CD4-positive, alpha-beta T cell (primary cell): ENCODE measurements at regions not wholly inside any gene's neighbourhood (a gene's known extent, or its start where the extent isn't known, plus 50 kb on each side); places are given as distances from the start of the nearest gene placed in this dataset.

ENCODE experiments used
- ATAC-seq: fragments of 200-7000 bp; cut with Tn5 transposase; one replicate; pipeline ENCODE4 v1.10.0; 2022; ENCODE audit warnings: mild to moderate bottlenecking; ENCODE audit not compliant: poor library complexity
- CTCF ChIA-PET: fragments of 350-600 bp; sonication (Branson Sonifier 250); formaldehyde crosslinking; loops from one replicate; lab custom pipeline; 2021; ENCODE audit warnings: antibody characterized with exemption, inconsistent platforms; lab: Charles Lee
- POLR2A ChIA-PET: fragments of 350-600 bp; sonication (Branson Sonifier 250); formaldehyde crosslinking; loops from one replicate; lab custom pipeline; 2021; ENCODE audit warnings: antibody characterized with exemption, inconsistent platforms; lab: Charles Lee
- DNase-seq, 14 experiments: peaks; one replicate each; pipeline ENCODE4 v3.0.0-alpha.2; 2013 to 2020; ENCODE audit warnings: mixed read lengths in 2 of 14
- H3K27ac ChIP-seq, 2 donors: one replicate each; pipeline versions ENCODE4 v1.5.1 to v1.7.0; 2013; ENCODE audit warnings: low read length in 2 of 2, low read depth in 1 of 2, mild to moderate bottlenecking in 1 of 2
- H3K27me3 ChIP-seq, 2 experiments: 1 replicate in 1 of 2; 2 replicates in 1 of 2; pipeline versions ENCODE4 v1.6.1 to v1.7.0; 2013; ENCODE audit warnings: low read length in 2 of 2, control low read depth in 1 of 2, mild to moderate bottlenecking in 1 of 2, moderate library complexity in 1 of 2; ENCODE audit not compliant: insufficient read depth in 2 of 2, control insufficient read depth in 1 of 2
- H3K36me3 ChIP-seq: one replicate; pipeline ENCODE4 v1.6.1; 2013; ENCODE audit warnings: low read length, control low read depth; ENCODE audit not compliant: insufficient read depth
- H3K4me1 ChIP-seq: one replicate; pipeline ENCODE4 v1.6.1; 2013; ENCODE audit warnings: low read length, control low read depth; ENCODE audit not compliant: insufficient read depth
- H3K4me3 ChIP-seq: one replicate; pipeline ENCODE4 v1.5.1; 2013; ENCODE audit warnings: mild to moderate bottlenecking, low read length, moderate library complexity
- H3K9me3 ChIP-seq, 2 experiments: 1 replicate in 1 of 2; 2 replicates in 1 of 2; pipeline versions ENCODE4 v1.6.1 to v1.7.0; 2013; ENCODE audit warnings: low read length in 2 of 2, mild to moderate bottlenecking in 2 of 2, control low read depth in 1 of 2, moderate library complexity in 1 of 2; ENCODE audit not compliant: control insufficient read depth in 1 of 2, insufficient read depth in 1 of 2
- H3K27ac Mint-ChIP-seq: one replicate; pipeline ENCODE4 v1.8.0; 2020; ENCODE audit warnings: mixed read lengths
- H3K27me3 Mint-ChIP-seq: one replicate; pipeline ENCODE4 v1.8.0; 2021; ENCODE audit warnings: mixed read lengths
- H3K36me3 Mint-ChIP-seq: one replicate; pipeline ENCODE4 v1.8.0; 2021; ENCODE audit warnings: low read depth, mixed read lengths
- H3K4me1 Mint-ChIP-seq: one replicate; pipeline ENCODE4 v1.8.0; 2021; ENCODE audit warnings: low read depth, mixed read lengths
- H3K4me3 Mint-ChIP-seq: one replicate; pipeline ENCODE4 v1.8.0; 2020; ENCODE audit warnings: mild to moderate bottlenecking, mixed read lengths
- H3K9me3 Mint-ChIP-seq: one replicate; pipeline ENCODE4 v1.8.0; 2020; ENCODE audit warnings: mixed read lengths
- intact Hi-C, 2 experiments: fragments of 100-400 bp; cut with DNase I in 1 of 2; cut with micrococcal nuclease in 1 of 2; formaldehyde crosslinking; loops; one replicate each; pipeline versions ENCODE4 v1.15.1 to v1.9.0; 2023 to 2025; cut with DNase I, micrococcal nuclease
- TF ChIP-seq, protein P1 (sequence below): fragments of 200-600 bp; IDR thresholded peaks from one replicate; pipeline ENCODE4 v1.8.0; 2022; ENCODE audit warnings: antibody characterized with exemption, mild to moderate bottlenecking

- ChIA-PET CTCF (no interaction called here), POLR2A (no interaction called here)
- Mint-ChIP-seq H3K27me3 (no peaks in the 10 kb centered on the region), H3K36me3 (no peaks in the 10 kb centered on the region), H3K4me1 (peaks cover 31% of the 10 kb centered on the region), H3K4me3 (no peak overlapping the region), H3K27ac (no peak overlapping the region), H3K9me3 (no peaks in the 10 kb centered on the region)
- TF ChIP-seq, protein P1, sequence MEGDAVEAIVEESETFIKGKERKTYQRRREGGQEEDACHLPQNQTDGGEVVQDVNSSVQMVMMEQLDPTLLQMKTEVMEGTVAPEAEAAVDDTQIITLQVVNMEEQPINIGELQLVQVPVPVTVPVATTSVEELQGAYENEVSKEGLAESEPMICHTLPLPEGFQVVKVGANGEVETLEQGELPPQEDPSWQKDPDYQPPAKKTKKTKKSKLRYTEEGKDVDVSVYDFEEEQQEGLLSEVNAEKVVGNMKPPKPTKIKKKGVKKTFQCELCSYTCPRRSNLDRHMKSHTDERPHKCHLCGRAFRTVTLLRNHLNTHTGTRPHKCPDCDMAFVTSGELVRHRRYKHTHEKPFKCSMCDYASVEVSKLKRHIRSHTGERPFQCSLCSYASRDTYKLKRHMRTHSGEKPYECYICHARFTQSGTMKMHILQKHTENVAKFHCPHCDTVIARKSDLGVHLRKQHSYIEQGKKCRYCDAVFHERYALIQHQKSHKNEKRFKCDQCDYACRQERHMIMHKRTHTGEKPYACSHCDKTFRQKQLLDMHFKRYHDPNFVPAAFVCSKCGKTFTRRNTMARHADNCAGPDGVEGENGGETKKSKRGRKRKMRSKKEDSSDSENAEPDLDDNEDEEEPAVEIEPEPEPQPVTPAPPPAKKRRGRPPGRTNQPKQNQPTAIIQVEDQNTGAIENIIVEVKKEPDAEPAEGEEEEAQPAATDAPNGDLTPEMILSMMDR: no peak
- no peak for DNase-seq
- Histone ChIP-seq H3K27me3 (no peaks in the 10 kb centered on the region), H3K4me1 (peaks cover 17% of the 10 kb centered on the region), H3K9me3 (no peaks in the 10 kb centered on the region), H3K27ac (no peak overlapping the region), H3K36me3 (no peaks in the 10 kb centered on the region), H3K4me3 (no peak overlapping the region)
- no peak for ATAC-seq
- intact Hi-C loops: no loop called here
These were observed 533.9 kb downstream of the VRK1 start for GRCh38 chr14:97331058-97331457.

DNA sequence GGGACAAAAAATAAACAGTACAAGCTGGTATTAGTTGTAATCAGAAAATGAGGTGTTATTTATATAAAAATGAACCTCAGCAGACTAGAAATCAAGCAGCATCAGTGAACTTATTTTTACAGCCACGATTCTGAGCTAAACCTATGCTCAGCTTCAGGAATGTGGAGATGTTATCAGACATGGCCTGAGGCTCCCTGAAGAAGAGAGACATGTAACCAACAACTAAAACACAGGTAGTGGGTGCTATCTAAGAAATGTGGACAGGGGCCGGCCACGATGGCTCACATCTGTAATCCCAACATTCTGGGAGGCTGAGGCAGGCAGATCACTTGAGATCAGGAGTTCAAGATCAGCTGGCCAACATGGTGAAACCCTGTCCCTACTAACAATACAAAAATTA lies 534.3 kb downstream of the VRK1 start:
- H3K4me1 Mint-ChIP-seq: peaks cover 36% of the 10 kb centered on the region
- H3K4me3 Mint-ChIP-seq: peak overlapping the region; percentile 17
- Histone ChIP-seq H3K27ac (no peak overlapping the region), H3K36me3 (no peaks in the 10 kb centered on the region), H3K9me3 (no peaks in the 10 kb centered on the region), H3K27me3 (no peaks in the 10 kb centered on the region), H3K4me3 (no peak overlapping the region), H3K4me1 (peaks cover 21% of the 10 kb centered on the region)
- no peaks in the 10 kb centered on the region for H3K36me3 Mint-ChIP-seq
- no peak for DNase-seq
- no peaks in the 10 kb centered on the region for H3K9me3 Mint-ChIP-seq
- ChIA-PET POLR2A (interaction anchor here (0.8 kb wide), 1 partner anchor 446 kb away, joined by 3 read pairs; no protein-coding TSS in a partner anchor), CTCF (no interaction called here)
- no peaks in the 10 kb centered on the region for H3K27me3 Mint-ChIP-seq
- intact Hi-C loops: no loop called here
- ATAC-seq: no peak
- H3K27ac Mint-ChIP-seq: no peak overlapping the region
- TF ChIP-seq, protein P1: no peak

DNA sequence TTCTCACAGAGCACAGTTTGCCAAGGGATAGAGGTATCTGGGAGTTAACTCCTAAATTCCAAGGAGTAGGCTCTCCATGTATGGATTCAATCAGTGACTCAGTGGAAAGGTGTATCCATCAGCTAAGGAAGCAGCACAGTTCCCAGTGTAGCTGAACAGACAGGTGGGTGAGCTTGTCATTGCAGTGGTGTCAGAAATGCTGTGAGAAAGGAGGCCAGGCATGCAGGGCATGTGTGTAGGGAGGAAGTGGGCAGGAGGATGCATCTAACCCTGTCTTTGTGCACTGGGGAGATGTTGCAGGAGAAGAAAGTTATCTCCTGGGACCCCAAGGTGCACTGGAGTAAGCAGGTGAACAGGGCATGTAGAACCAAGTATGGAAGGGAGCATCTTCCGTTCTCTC lies 539.0 kb downstream of the VRK1 start:
- Mint-ChIP-seq H3K27ac (no peak overlapping the region), H3K9me3 (peaks cover 12% of the 10 kb centered on the region), H3K4me1 (peaks cover 33% of the 10 kb centered on the region), H3K4me3 (no peak overlapping the region), H3K27me3 (no peaks in the 10 kb centered on the region), H3K36me3 (no peaks in the 10 kb centered on the region)
- Histone ChIP-seq H3K36me3 (no peaks in the 10 kb centered on the region), H3K4me3 (no peak overlapping the region), H3K27me3 (no peaks in the 10 kb centered on the region), H3K4me1 (peaks cover 21% of the 10 kb centered on the region), H3K9me3 (no peaks in the 10 kb centered on the region), H3K27ac (no peak overlapping the region)
- intact Hi-C loops: no loop called here
- POLR2A ChIA-PET: no interaction called here
- TF ChIP-seq, protein P1: no peak
- CTCF ChIA-PET: no interaction called here
- DNase-seq: peak in 2 of 14 experiments; percentile 6 to 8
- ATAC-seq: peak; percentile 32
